GM21786 (cell line): ENCODE measurements at regions not wholly inside any gene's neighbourhood (a gene's known extent, or its start where the extent isn't known, plus 50 kb on each side); places are given as distances from the start of the nearest gene placed in this dataset.
"Not testable (repeated sequence)": the region's sequence is repeated elsewhere in the genome, so short reads cannot be mapped to it uniquely, and the experiment has no call there.

Source experiments
- ATAC-seq: cut with Tn5 transposase; IDR thresholded peaks from one replicate; pipeline ENCODE4 v1.9.1; 2021; ENCODE audit not compliant: unreplicated experiment

DNA sequence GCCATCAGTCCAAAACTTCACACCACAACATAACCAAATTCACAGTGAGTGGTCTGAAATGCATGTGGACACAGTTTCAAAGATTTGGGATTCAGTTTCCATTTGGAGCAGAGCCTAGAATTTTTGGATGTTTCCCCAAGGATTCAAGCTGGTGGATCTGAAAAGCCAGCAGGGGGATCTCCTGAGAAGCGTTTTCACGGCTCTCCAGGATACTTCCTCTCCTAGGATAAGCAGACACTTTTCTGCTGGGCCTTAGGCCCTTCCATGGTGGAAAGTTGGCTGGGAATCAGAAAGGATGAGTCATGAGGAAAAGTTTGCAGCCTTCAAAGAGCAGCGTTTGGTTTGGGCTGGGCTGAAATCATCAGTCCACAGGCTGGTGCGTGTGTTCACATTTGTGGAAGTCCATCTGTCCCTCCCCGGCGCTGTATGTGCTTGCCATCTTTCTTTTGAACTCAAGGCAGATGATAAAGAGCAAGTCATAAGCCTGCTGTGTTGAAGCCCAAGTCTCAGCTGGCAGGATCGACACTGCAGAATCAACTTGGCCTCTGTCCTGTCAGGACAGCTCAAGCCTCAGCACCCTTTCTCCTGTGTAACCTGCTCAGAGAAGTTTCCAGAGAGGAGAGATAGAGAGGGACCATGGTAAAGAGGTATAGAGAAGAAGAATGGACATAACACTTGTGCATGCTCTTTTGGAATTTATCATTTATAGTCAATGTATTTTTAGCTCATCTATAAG is 152.6 kb upstream of the MSX2 start:
- ATAC-seq = no peak

DNA sequence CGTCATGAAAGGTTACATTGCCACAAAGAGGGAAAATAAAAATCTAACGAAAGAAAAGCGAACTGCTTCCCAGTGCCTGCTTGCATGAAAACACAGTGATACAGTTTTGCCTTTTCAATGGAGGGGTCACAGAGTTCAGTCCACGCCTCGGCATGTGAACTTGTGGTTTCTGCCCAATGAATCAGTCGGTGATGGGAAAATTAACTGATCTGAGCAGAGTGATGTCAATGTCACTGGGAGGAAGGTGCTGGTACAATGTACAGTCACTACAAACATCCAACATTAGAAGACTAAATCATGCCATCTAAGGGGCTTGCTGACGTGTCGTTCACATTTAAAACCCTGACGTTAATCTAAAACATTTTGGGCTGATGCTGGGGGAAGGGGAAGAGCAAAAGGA is 151.8 kb upstream of the MSX2 start:
- no peak for ATAC-seq

DNA sequence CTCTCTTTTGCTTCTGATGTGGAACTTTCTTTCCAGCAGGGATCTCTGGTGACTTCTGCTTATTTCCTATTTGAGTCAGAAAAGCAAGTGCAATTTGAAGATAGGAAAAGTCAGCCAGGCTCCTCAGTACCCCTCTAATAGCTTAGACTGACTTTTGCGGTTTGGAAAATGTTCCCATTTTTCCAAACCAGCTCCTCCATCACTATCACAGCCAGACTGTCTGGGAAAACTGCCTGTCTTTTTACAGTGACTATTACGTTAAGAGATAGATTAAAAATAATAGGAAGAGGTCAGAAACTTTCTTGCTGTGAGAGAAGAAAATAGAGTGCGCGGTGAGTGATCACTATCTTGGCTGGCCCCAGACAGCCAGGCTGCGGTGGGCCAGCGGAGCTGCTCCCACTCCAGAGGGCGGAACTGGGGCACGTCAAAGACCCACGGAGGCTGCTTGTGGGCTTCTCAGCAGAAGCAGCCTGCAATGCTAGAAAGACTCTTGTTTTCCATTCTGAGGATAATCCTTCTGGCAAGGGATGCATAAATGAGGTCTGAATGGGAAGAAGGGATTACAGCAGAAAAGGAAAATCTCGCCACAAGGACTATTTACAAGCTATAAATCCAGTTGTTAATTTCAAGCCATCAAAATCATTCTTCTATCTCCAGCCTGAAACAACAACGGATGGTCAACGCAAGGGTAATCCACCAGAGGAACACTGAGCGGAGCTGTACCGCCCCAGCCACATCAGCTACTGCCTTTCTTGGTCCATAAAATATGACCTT is 151.0 kb upstream of the MSX2 start:
- ATAC-seq = no peak

DNA sequence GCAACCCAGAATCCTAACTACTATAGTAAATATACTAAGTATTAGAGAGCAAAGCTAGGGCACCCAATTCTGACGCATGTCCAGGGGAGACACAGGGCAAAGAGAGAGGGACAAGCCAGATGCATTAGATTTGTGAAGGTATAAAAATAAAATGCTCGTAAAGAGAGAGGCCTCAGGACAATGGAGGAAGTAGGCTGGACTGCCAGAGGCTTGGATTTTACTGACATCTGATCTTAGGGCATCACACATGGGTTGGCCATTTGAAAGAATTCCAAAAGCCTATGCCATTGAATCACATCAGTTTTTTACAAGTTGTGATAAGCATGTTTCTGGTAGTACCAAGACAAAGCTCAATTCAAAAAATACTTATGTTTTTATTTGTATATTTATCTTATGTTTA is 149.3 kb upstream of the MSX2 start:
- ATAC-seq = no peak

DNA sequence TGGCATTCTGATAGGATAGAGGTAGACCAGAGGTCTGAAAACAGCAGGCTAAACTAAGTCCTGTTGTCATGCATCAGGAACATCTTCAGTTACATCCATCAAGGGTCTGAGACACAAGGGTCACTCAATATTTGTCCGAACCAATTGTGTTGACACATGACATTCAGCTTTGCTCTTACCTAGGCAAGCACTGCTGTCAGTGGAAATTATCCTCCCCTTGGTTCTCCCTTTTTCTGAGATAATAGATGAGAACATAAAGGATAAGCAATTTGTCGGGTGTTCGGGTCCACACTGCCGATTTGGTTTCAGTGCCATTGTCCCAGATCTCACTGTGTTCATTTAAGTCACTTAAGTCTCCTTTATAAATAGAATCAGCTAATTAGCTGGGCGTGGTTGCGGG is 148.3 kb upstream of the MSX2 start:
- ATAC-seq = no peak

DNA sequence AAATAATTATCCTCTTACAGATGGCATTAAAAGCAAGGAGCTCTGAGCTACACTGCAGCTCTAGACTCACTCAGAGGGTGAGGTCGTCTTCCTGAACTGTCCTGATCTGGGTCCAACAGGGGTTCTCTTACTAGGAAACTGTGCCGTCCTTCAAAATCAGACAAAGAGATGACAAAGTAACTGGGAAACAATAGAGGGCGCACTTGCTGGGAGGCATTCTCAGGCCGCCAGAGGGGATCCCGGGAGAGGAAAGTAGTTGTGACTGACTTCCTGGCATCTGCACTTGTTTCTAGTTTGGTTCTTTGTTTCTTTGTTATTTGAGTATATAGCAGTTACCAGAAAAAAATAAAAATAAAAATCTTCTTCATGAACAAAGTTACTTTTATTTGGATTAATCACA is 142.9 kb upstream of the MSX2 start:
- ATAC-seq = no peak

DNA sequence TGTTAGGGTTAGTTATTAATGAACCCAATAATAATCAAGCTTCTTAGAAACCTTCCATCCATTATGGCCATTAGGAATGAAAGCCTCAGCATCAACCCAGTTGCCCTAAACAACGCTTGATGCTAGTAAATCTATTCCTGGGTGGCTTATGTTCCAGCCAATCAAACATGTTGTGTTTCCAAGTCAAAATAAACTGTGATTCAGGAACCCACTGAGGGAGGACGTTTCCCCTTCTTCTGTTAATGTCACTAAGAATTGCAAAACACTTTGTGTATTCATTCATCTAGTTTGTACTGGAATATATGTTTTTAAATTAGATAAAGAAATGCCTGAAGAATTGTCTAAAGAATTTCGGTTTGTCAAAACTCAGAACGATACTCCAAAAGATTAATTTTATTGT is 142.5 kb upstream of the MSX2 start:
- no peak for ATAC-seq

DNA sequence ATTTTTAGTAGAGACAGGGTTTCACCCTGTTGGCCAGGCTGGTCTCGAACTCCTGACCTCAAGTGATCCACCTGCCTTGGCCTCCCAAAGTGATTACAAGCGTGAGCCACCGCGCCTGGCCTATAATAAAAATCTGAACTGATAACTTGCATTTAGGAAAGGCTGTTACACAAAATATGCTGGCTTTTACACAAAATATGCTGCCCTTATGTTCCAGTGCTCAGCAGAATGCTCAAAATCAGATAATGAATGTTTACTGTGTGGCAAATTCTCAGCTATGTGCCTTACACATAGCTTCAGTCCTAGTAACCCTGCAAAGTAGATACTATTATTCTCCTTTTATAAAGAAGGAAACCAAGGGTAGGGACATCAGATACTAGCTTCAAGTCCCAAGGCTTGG is 141.3 kb upstream of the MSX2 start:
- ATAC-seq = no peak

DNA sequence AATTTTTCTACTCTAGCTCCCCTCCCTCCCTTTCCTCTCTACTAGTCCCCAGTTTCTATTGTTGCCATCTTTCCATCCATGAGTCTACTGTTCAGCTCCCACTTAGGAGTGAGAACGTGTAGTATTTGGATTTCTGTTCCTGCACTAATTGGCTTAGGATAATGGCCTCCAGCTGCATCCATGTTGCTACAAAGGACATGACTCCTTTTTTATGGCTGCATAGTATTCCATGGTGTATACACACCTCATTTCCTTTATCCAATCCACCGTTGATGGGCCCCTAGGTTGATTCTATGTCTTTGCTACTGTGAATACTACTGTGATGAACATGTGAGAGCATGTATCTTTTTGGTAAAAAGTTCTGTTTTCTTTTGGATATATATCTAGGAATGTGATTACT is 138.9 kb upstream of the MSX2 start:
- no peak for ATAC-seq

DNA sequence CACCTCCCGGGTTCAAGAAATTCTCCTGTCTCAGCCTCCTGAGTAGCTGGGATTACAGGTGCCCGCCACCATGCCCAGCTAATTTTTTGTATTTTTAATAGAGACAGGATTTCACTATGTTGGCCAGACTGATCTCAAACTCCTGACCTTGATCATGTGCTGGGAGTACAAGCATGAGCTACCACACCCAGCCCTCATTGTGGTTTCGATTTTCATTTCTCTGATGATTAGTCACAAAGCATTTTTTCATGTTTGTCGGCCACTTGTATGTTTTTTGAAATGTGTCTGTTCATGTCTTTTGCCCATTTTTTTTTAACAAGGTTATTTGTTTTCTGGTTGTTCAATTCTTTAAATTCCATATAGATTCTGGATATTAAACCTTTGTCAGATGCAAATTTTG is 138.2 kb upstream of the MSX2 start:
- not testable (repeated sequence) for ATAC-seq

DNA sequence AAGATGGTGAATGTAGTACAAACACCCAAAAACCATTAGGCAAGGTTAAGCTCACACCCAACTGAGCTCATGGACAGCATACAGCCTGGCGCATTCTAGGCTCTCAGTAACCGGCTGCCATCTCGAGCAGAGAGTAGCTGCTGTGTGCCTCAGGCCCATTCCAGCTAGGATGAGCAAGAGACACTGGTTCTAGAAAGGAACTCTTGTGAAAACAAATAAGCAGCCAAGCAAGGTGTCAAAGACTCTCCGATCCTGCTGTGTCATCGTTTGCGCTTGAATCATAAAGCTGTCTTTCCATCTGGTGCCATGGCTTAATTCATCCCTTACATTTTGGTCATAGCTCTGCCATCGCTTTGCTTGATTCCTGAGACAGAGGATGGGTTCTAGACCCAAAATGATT is 135.4 kb upstream of the MSX2 start:
- ATAC-seq = no peak

DNA sequence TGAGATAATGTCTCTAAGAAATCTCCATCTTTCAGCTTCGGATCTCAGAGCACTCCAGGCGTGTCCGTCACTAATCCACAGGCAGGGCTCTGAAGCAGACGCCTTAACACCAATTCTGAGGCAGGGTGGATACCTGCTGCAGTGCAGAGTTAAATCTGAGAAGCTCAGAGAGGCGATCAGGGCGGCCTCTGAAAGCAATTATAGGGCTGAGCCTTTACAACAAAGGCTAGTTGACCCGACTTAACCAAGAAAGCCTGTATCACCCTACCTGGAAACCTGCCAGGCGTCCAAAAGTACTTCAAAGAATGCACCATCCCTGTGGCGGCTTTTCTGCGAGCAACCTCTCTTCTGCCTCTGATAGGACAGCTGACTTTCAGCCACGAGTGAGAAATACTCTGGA is 134.8 kb upstream of the MSX2 start:
- ATAC-seq = no peak

DNA sequence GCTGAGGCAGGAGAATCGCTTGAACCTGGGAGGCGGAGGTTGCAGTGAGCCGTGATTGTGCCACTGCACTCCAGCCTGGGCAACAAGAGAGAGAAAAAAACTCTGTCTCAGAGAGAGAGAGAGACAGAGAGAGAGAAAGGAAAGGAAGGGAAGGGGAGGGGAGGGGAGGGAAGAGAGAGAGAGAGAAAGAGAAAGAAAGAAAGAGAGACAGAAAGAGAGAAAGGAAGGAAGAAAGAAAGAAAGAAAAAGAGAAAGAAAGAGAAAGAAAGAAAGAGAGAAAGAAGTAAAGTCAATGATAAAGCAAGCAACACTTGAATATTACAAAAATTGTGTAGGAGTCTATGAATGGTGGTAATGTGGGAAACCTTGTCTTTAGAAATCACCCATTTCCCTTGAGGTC is 133.6 kb upstream of the MSX2 start:
- ATAC-seq = no peak

DNA sequence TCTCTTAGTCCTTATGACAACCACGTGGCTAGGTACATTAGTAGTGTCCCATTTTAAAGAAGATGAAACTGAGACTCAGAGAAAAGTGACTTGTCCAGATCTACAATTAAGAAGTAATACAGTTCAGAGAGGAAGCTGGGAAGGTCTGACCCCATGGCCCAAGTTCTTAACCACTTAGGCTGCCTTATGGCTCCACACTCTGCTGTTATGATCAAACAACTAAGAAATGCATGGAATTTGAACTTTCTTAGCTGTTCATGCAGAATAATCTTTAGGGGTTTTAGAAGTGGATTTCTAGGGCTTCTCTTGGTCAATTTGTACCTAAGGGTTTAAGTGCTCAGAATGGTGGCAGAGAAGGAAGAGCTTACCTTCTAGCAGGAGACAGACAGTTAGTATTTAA is 128.0 kb upstream of the MSX2 start:
- no peak for ATAC-seq

DNA sequence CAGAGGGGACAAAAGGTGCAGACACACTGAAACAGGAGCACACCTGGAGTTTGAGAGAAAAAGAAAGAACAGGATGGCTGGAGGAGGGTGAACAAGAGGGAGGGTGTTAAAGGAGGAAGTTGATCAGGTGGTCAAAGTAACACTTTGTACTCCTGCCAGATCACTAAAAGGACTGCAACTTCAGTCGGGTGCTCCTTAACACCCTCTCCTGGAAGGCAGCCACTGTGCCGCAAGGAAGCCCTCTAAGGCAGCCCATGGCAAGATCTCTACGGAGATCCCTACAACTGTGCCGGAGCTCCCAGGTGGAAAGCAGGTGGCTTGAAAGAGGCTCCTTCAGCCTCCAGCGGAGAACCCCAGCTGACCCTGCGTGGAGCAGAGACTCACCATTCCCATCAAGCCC is 124.4 kb upstream of the MSX2 start:
- ATAC-seq = no peak

DNA sequence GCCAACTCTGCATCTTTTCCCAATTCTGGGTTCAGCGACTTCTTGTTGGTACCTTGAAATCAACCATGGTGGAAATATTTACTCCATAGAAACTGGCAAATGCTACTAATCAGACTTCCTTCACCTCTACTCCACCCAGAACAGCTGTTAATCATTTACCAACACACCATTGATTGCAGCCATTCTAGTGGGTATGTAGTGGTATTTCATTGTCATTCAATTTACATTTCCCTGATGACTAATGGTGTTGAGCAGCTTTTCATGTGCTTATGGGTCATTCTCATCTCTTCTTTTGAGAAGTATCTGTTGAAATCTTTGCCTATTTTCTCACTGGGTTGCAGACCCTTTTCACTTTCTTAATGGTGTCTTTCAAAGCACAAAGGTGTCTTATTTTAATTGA is 122.4 kb upstream of the MSX2 start:
- no peak for ATAC-seq

DNA sequence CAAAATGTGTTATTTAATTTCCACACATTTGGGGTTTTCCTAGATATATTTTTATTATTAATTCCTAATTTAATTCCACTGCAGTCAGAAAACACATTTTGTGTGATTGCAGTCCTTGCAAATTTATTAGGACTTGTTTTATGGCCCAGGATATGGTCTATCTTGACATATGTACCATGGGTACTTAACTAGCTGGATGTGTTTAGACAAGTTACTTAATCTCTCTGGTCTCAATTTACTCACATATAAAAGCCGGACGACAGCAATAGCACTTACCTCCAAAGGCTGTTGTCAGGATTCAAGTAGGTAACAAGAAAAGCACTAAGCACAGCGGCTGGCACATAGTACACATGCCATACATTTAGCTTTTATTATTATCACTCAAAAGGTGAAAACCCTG is 118.2 kb upstream of the MSX2 start:
- ATAC-seq = no peak

DNA sequence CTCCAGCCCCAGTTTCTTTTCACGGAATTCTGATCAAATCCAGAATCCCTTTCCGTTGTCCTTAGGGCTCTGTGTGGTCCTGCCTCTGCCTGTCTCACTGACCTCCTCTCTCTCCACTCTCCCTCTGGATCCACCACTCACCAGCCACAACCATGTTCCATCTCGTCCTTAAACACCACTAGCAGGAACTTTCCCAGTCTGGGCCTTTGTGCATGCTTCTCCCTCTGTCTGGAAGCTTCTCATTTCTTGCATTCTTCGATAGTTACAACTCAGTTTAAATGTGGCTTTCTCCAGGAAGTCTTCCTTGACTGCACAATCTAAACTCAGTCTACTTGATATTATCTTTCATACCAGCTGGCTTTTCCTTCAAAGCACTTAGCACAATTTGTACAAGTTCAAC is 117.7 kb upstream of the MSX2 start:
- no peak for ATAC-seq

DNA sequence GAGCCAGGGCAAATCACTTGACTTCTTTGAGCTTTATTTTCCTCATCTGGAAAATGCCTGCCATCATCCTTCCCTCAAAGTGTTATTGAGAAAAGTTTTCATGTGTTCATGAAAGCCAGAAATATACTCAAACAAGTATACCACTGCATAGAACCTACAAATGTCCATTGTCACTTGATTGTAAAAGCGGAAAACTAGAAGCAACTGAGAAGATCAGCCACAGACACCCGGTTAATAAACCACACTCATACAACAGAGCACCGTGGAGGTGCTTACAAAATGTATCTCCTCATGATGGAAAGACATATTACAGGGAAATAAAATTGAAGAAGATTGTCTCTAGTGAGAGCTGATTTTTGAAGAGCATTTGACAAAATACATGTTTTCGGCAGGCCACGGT is 117.2 kb upstream of the MSX2 start:
- no peak for ATAC-seq

DNA sequence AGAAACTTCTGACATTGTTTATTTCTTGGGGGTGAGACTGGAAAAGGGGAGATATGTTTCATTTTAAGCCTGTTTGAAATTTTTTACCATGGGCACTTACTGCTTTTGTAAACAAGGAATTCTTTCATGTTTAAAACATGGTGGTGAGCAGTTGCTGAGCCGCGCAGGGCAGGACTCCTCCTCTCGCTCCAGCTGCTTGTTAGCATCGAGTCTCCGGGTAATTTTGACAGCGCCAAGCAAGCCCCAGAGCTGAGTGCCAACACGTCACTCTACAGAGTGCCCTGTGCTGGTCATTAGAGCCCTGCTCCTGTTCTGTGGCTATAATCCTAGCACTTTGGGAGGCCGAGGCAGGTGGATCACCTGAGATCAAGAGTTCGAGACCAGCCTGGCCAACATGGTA is 116.5 kb upstream of the MSX2 start:
- no peak for ATAC-seq

DNA sequence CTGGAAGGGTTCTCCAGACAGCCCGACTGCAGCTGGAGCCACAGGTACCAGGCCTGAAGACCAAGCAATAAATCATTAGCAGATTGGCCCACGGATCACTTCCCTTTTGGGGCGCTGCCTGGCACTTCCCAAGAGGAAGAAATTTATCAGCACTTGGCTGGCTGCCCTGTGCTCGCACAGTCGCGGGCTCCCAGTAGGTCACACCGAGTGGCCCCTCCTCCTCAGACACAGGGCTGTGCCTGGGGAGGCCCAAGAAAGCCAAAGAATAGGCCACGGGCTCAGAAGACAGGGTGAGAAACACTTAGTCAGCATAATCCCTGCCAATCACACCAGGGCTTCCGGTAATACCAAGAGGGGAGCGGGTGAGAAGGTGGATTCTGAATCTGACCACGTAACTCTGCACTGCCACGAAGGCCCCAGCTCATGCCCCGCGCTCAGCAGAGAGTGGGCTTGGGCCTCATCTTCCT is 115.7 kb upstream of the MSX2 start:
- ATAC-seq = peak; percentile 45

DNA sequence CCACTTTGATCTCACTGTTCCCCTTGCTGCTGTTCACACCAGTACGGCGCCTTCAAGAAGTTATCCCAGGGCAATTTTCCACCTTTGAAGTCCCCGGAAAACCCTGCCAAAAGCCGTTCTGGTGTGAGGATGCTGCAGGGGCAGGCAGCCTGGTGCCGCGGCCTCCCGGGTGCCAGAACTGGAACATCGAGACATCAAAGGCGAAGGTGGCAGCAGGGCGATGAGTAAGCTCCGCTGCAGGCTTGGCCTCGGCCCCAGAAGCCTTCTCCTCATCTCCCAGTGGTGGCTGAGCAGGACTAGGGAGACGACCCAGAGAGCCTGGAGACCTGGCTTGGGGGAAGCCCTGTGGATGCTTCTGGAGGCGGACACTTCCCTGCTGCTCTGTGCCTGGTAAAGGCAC is 115.3 kb upstream of the MSX2 start:
- no peak for ATAC-seq

DNA sequence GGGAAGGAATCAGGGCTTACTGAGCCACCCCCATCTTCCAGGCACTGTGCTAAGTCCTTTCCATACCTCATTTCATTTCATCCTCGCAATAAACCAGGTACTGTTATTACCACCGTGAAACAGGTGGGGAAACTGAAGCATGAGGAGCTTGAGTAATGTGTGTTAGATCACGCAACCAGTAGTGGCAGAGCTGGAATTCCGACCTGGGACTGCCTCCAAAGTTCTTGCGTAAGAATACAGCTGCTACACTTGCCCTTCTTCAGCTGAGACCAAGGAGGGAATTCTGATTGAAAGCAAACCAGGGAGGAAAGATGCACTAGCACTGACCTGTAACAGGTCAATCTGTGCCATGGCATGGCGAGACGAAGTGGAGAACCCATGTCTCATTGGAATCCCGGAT is 113.4 kb upstream of the MSX2 start:
- ATAC-seq = no peak
